HCT116 (cell line): ENCODE measurements at regions not wholly inside any gene's neighbourhood (a gene's known extent, or its start where the extent isn't known, plus 50 kb on each side); places are given as distances from the start of the nearest gene placed in this dataset.

Experiments
- ATAC-seq: fragments of 200-7000 bp; cut with Tn5 transposase; 2 replicates; pipeline ENCODE4 v1.9.1; 2020; ENCODE audit warnings: mild to moderate bottlenecking, moderate library complexity
- BruUV-seq: library from RNA; stranded (reverse); fragments of 400-500 nt; replicated peaks from 2 replicates; lab custom pipeline; 2021; lab: Mats Ljungman, UMichigan
- CTCF ChIA-PET: fragments of 300-600 bp; sonication (Branson Sonifier 250); formaldehyde crosslinking; loops from one replicate; lab custom pipeline; 2021; ENCODE audit warnings: antibody characterized with exemption; lab: Charles Lee
- POLR2A ChIA-PET: fragments of 300-600, 350-600 bp; sonication (Branson Sonifier 250); formaldehyde crosslinking; loops from one replicate; lab custom pipeline; 2021; ENCODE audit warnings: antibody characterized with exemption; lab: Charles Lee
- RAD21 ChIA-PET, 2 experiments: fragments of 300-600 bp; sonication (Branson Sonifier 250); formaldehyde crosslinking; loops; one replicate each; lab custom pipeline; 2023; ENCODE audit warnings: low total read pairs in 2 of 2; ENCODE audit not compliant: uncharacterized antibody in 2 of 2, unreplicated experiment in 2 of 2, low non-redundant PET in 1 of 2; lab: Charles Lee
- DNase-seq: peaks from one replicate; pipeline ENCODE4 v3.0.0-alpha.2; 2010; ENCODE audit warnings: low read depth, low spot score
- H2AFZ ChIP-seq: fragments of 200-600 bp; shearing (Covaris generic), sonication (generic); 2 replicates; pipeline ENCODE4 v1.6.1; 2017; ENCODE audit warnings: low read depth, mixed run types, mixed read lengths, antibody characterized with exemption, low read length; ENCODE audit not compliant: poor library complexity, severe bottlenecking
- H3K27ac ChIP-seq: 2 replicates; pipeline ENCODE4 v1.5.1; 2012; ENCODE audit warnings: low read depth, low read length
- H3K27me3 ChIP-seq: fragments of 200-600 bp; sonication (generic); 2 replicates; pipeline ENCODE4 v1.6.1; 2016; ENCODE audit warnings: mixed run types, low read length, mixed read lengths; ENCODE audit not compliant: insufficient read depth
- H3K36me3 ChIP-seq, 2 experiments: fragments of 200-500 bp in 1 of 2; fragments of 200-600 bp in 1 of 2; sonication (Bioruptor generic) in 1 of 2; sonication (generic) in 1 of 2; 2 replicates each; pipeline versions ENCODE4 v1.5.1 to v1.6.1; 2014 to 2016; ENCODE audit warnings: low read length in 2 of 2, inconsistent platforms in 1 of 2, mixed read lengths in 1 of 2, mixed run types in 1 of 2; ENCODE audit not compliant: insufficient read depth in 2 of 2, control insufficient read depth in 1 of 2
- H3K4me1 ChIP-seq, 2 experiments: fragments of 200-600 bp in 1 of 2; sonication (generic) in 1 of 2; 2 replicates each; pipeline versions ENCODE4 v1.5.1 to v1.6.1; 2012 to 2017; ENCODE audit warnings: low read length in 2 of 2, inconsistent platforms in 1 of 2, mild to moderate bottlenecking in 1 of 2, mixed read lengths in 1 of 2, mixed run types in 1 of 2, moderate library complexity in 1 of 2; ENCODE audit not compliant: insufficient read depth in 2 of 2, control insufficient read depth in 1 of 2
- H3K4me2 ChIP-seq: fragments of 200-600 bp; sonication (generic); 2 replicates; pipeline ENCODE4 v1.6.1; 2017; ENCODE audit warnings: mixed run types, low read length, mixed read lengths
- H3K4me3 ChIP-seq, 2 experiments: fragments of 200-600 bp in 1 of 2; sonication (generic) in 1 of 2; replicated peaks in 1 of 2; 2 replicates each; pipeline ENCODE4 v1.5.1; 2011 to 2016; ENCODE audit warnings: low read length in 2 of 2, control low read depth in 1 of 2, low read depth in 1 of 2, mild to moderate bottlenecking in 1 of 2, mixed read lengths in 1 of 2, mixed run types in 1 of 2
- H3K79me2 ChIP-seq: fragments of 200-600 bp; sonication (generic); 2 replicates; pipeline ENCODE4 v1.6.1; 2017; ENCODE audit warnings: mild to moderate bottlenecking, mixed run types, low read length, moderate library complexity, mixed read lengths; ENCODE audit not compliant: insufficient read depth
- H3K9ac ChIP-seq: fragments of 200-600 bp; sonication (generic); 2 replicates; pipeline ENCODE4 v1.6.1; 2016; ENCODE audit warnings: low read length, mixed read lengths
- H3K9me2 ChIP-seq: fragments of 200-600 bp; sonication (generic), shearing (Covaris generic); 2 replicates; pipeline ENCODE4 v1.6.1; 2017; ENCODE audit warnings: mixed run types, mild to moderate bottlenecking, moderate library complexity; ENCODE audit not compliant: insufficient read depth
- H3K9me3 ChIP-seq, 2 experiments: fragments of 200-500 bp in 1 of 2; fragments of 200-600 bp in 1 of 2; sonication (Bioruptor generic) in 1 of 2; sonication (generic) in 1 of 2; 2 replicates each; pipeline ENCODE4 v1.6.1; 2014 to 2017; ENCODE audit warnings: low read length in 2 of 2, mixed read lengths in 2 of 2, inconsistent platforms in 1 of 2, low read depth in 1 of 2, mild to moderate bottlenecking in 1 of 2, mixed run types in 1 of 2, moderate library complexity in 1 of 2; ENCODE audit not compliant: control insufficient read depth in 1 of 2, insufficient read depth in 1 of 2
- H4K20me1 ChIP-seq: fragments of 200-600 bp; sonication (generic), shearing (Covaris generic); 2 replicates; pipeline ENCODE4 v1.6.1; 2017; ENCODE audit warnings: mixed run types, mild to moderate bottlenecking, moderate library complexity; ENCODE audit not compliant: insufficient read depth
- CBX3 ChIP-seq: IDR thresholded peaks from 2 replicates; pipeline ENCODE4 v1.6.1; 2012; ENCODE audit warnings: low read depth
- CEBPB ChIP-seq: IDR thresholded peaks from 2 replicates; pipeline ENCODE4 v1.6.1; 2012; ENCODE audit warnings: low read depth
- CTCF ChIP-seq, 3 experiments: fragments of 200-600 bp in 1 of 3; sonication (generic) in 1 of 3; IDR thresholded peaks in 2 of 3; conservative IDR thresholded peaks in 1 of 3; 2 replicates each; pipeline ENCODE4 v1.5.1; 2012 to 2017; ENCODE audit warnings: low read depth in 2 of 3, low read length in 2 of 3, antibody characterized with exemption in 1 of 3, borderline replicate concordance in 1 of 3, control low read depth in 1 of 3, mild to moderate bottlenecking in 1 of 3, mixed read lengths in 1 of 3, mixed run types in 1 of 3, moderate library complexity in 1 of 3; ENCODE audit not compliant: insufficient read depth in 1 of 3
- EGR1 ChIP-seq: IDR thresholded peaks from 2 replicates; pipeline ENCODE4 v1.6.1; 2012; ENCODE audit warnings: low read depth
- EZH2 ChIP-seq: fragments of 200-600 bp; sonication (generic); IDR thresholded peaks from 2 replicates; pipeline ENCODE4 v1.6.1; 2017; ENCODE audit warnings: antibody characterized with exemption, mixed run types
- EZH2phosphoT487 ChIP-seq: fragments of 200-600 bp; IDR thresholded peaks from 2 replicates; pipeline ENCODE4 v1.6.1; 2018; ENCODE audit warnings: antibody characterized with exemption, borderline replicate concordance
- FOSL1 ChIP-seq: IDR thresholded peaks from 2 replicates; pipeline ENCODE4 v1.6.1; 2012; ENCODE audit warnings: low read depth
- JUND ChIP-seq: IDR thresholded peaks from 2 replicates; pipeline ENCODE4 v1.6.1; 2012
- MAX ChIP-seq: IDR thresholded peaks from 2 replicates; pipeline ENCODE4 v1.6.1; 2012
- POLR2A ChIP-seq: IDR thresholded peaks from 2 replicates; pipeline ENCODE4 v1.7.0; 2011; ENCODE audit warnings: borderline replicate concordance; ENCODE audit not compliant: insufficient read depth, insufficient read length; ENCODE audit errors: extremely low read depth
- POLR2AphosphoS5 ChIP-seq: IDR thresholded peaks from 2 replicates; pipeline ENCODE4 v1.6.1; 2011; ENCODE audit warnings: mild to moderate bottlenecking, low read depth, low read length, moderate library complexity
- RAD21 ChIP-seq: IDR thresholded peaks from 2 replicates; pipeline ENCODE4 v1.6.1; 2012; ENCODE audit warnings: low read depth, mild to moderate bottlenecking
- SP1 ChIP-seq: IDR thresholded peaks from 2 replicates; pipeline ENCODE4 v1.6.1; 2012; ENCODE audit warnings: low read depth
- SRF ChIP-seq: IDR thresholded peaks from 2 replicates; pipeline ENCODE4 v1.6.1; 2012; ENCODE audit warnings: low read depth
- YY1 ChIP-seq: IDR thresholded peaks from 2 replicates; pipeline ENCODE4 v1.6.1; 2011; ENCODE audit warnings: low read length, low read depth, moderate library complexity, mild to moderate bottlenecking; ENCODE audit not compliant: insufficient replicate concordance; ENCODE audit errors: extremely low read depth
- ZFX ChIP-seq: fragments of 450-650 bp; IDR thresholded peaks from 2 replicates; pipeline ENCODE4 v1.6.1; 2017
- ZNF274 ChIP-seq: fragments of 200-500 bp; sonication (Bioruptor generic); IDR thresholded peaks from 2 replicates; pipeline ENCODE4 v1.6.1; 2014; ENCODE audit warnings: mild to moderate bottlenecking, low read depth, low read length, inconsistent platforms
- intact Hi-C: fragments of 100-400 bp; cut with micrococcal nuclease; formaldehyde crosslinking; loops from 2 replicates; pipeline ENCODE4 v1.10.0; 2022
- TF ChIP-seq, protein P1 (sequence below): IDR thresholded peaks from 2 replicates; pipeline ENCODE4 v1.6.1; 2011; ENCODE audit warnings: mild to moderate bottlenecking, low read length, moderate library complexity; ENCODE audit not compliant: insufficient replicate concordance; ENCODE audit errors: extremely low read depth

DNA sequence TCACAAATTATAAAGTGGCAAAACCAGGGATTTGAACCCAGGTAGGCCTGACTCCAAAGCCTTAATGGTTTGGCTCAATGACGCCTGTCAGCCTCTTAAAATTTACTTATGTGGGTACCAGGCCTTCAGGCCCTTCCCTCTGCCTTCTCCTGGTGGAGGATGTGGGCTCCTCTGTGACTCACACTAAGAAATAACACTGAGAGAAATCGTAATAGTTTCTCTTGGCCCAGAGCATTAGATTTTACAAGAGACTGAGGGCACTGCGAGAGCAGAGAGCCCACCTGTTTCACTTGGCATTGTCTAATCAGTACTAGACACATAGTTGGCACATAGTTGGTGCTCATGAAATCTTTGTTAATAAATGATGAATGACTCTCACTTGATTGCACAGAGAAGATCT lies 505.2 kb downstream of the SHQ1 start:
- Histone ChIP-seq H3K9me2 (no peaks in the 10 kb centered on the region), H3K4me1 (peaks cover 11 to 42% of the 10 kb centered on the region in 2 experiments; a peak in 3 of 4 replicates), H4K20me1 (no peaks in the 10 kb centered on the region), H3K79me2 (no peaks in the 10 kb centered on the region), H3K36me3 (no peaks in the 10 kb centered on the region), H3K4me2 (no peak overlapping the region), H3K27ac (no peak overlapping the region), H3K4me3 (no peak overlapping the region), H2AFZ (no peak overlapping the region), H3K9ac (no peak overlapping the region), H3K27me3 (no peaks in the 10 kb centered on the region), H3K9me3 (peaks cover 0 to 5% of the 10 kb centered on the region in 2 experiments; a peak in 1 of 4 replicates)
- POLR2A ChIA-PET = no interaction called here
- TF ChIP-seq CBX3 (no peak), EZH2 (no peak), FOSL1 (no peak), MAX (no peak), EZH2phosphoT487 (no peak), SP1 (no peak), YY1 (no peak)
- CTCF ChIA-PET = no interaction called here
- RAD21 ChIA-PET = no interaction called here
- ATAC-seq (no peak), DNase-seq (no peak)
- BruUV-seq = no TSS peak
- intact Hi-C loops = no loop called here

DNA sequence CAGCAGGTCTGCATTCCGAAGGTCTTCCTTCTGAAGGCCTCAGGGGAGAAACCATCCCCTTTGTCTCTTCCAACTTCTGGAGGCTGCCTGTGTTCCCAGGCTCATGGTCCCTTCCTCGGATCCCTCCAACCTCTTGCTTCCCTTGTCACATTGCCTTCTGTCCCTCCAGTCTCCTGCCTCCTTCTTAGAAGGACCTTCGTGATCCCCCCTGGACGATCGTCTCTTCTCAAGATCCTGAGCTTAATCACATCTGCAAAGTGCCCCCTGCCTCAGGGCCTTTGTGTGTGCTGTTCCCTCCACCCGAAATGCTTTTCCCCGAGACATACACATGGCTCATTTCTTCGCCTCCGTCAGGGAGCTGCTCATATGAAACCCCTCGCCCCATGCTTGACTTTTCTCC lies 505.8 kb downstream of the SHQ1 start:
- H3K4me2 ChIP-seq = no peak overlapping the region
- DNase-seq (no peak), ATAC-seq (no peak)
- no peak overlapping the region for H3K9ac ChIP-seq
- no peaks in the 10 kb centered on the region for H3K27me3 ChIP-seq
- no TSS peak for BruUV-seq
- H3K9me3 ChIP-seq = peaks cover 0 to 8% of the 10 kb centered on the region in 2 experiments; a peak in 1 of 4 replicates
- H3K36me3 ChIP-seq = no peaks in the 10 kb centered on the region
- H2AFZ ChIP-seq = no peak overlapping the region
- CTCF ChIA-PET = no interaction called here
- TF ChIP-seq YY1 (no peak), ZFX (no peak), CEBPB (no peak), CBX3 (no peak), EZH2phosphoT487 (no peak), POLR2AphosphoS5 (no peak), POLR2A (no peak), RAD21 (no peak), ZNF274 (no peak), CTCF (IDR thresholded peaks at IDR 0.05 in 2 of 3, conservative IDR thresholded peaks at IDR 0.05 in 1 of 3; ENCODE audit: borderline replicate concordance in 1 of 3, insufficient read depth in 1 of 3, low read depth in 2 of 3, low read length in 2 of 3) (no peak), SRF (no peak), EGR1 (no peak), JUND (no peak)
- TF ChIP-seq, protein P1, sequence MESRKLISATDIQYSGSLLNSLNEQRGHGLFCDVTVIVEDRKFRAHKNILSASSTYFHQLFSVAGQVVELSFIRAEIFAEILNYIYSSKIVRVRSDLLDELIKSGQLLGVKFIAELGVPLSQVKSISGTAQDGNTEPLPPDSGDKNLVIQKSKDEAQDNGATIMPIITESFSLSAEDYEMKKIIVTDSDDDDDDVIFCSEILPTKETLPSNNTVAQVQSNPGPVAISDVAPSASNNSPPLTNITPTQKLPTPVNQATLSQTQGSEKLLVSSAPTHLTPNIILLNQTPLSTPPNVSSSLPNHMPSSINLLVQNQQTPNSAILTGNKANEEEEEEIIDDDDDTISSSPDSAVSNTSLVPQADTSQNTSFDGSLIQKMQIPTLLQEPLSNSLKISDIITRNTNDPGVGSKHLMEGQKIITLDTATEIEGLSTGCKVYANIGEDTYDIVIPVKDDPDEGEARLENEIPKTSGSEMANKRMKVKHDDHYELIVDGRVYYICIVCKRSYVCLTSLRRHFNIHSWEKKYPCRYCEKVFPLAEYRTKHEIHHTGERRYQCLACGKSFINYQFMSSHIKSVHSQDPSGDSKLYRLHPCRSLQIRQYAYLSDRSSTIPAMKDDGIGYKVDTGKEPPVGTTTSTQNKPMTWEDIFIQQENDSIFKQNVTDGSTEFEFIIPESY = no peak
- H3K4me3 ChIP-seq = no peak overlapping the region
- RAD21 ChIA-PET = no interaction called here
- H3K4me1 ChIP-seq = peaks cover 11 to 37% of the 10 kb centered on the region in 2 experiments; a peak in 3 of 4 replicates
- POLR2A ChIA-PET = no interaction called here
- no peaks in the 10 kb centered on the region for H4K20me1 ChIP-seq
- H3K27ac ChIP-seq = no peak overlapping the region
- intact Hi-C loops = no loop called here
- H3K79me2 ChIP-seq = no peaks in the 10 kb centered on the region
- H3K9me2 ChIP-seq = no peaks in the 10 kb centered on the region
